ENCODE measurements at regions not wholly inside any gene's neighbourhood (a gene's known extent, or its start where the extent isn't known, plus 50 kb on each side); places are given as distances from the start of the nearest gene placed in this dataset.

- Histone ChIP-seq H3K27me3 (ENCODE audit: insufficient read depth, poor library complexity, severe bottlenecking) (peaks cover 4% of the 10 kb centered on the region), H3K36me3 (ENCODE audit: low read depth) (no peaks in the 10 kb centered on the region), H3K27ac (ENCODE audit: poor library complexity, severe bottlenecking) (no peak overlapping the region), H3K4me1 (ENCODE audit: insufficient read depth, poor library complexity, severe bottlenecking) (no peaks in the 10 kb centered on the region), H3K9me3 (ENCODE audit: severe bottlenecking) (no peaks in the 10 kb centered on the region), H3K4me3 (ENCODE audit: severe bottlenecking) (no peak overlapping the region)
- peak; percentile 67 for ATAC-seq (ENCODE audit: low read depth)
- DNase-seq (ENCODE audit: low spot score): no peak
- TF ChIP-seq, protein P1, sequence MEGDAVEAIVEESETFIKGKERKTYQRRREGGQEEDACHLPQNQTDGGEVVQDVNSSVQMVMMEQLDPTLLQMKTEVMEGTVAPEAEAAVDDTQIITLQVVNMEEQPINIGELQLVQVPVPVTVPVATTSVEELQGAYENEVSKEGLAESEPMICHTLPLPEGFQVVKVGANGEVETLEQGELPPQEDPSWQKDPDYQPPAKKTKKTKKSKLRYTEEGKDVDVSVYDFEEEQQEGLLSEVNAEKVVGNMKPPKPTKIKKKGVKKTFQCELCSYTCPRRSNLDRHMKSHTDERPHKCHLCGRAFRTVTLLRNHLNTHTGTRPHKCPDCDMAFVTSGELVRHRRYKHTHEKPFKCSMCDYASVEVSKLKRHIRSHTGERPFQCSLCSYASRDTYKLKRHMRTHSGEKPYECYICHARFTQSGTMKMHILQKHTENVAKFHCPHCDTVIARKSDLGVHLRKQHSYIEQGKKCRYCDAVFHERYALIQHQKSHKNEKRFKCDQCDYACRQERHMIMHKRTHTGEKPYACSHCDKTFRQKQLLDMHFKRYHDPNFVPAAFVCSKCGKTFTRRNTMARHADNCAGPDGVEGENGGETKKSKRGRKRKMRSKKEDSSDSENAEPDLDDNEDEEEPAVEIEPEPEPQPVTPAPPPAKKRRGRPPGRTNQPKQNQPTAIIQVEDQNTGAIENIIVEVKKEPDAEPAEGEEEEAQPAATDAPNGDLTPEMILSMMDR (IDR thresholded peaks at IDR 0.05; ENCODE audit: poor library complexity, severe bottlenecking): peak; percentile 79
Measured at GRCh38 chr2:129849559-129850160, 129.8 kb upstream of the RAB6C start.

GRCh38 chr2:129857200-129857599 lies 122.3 kb upstream of the RAB6C start:
- no peaks in the 10 kb centered on the region for H3K4me1 ChIP-seq (ENCODE audit: insufficient read depth, poor library complexity, severe bottlenecking)
- ATAC-seq (ENCODE audit: low read depth): 0 out of 3 replicates have a peak, but pooled peaks have one; percentile 23
- H3K27ac ChIP-seq (ENCODE audit: poor library complexity, severe bottlenecking): no peak overlapping the region
- no peaks in the 10 kb centered on the region for H3K36me3 ChIP-seq (ENCODE audit: low read depth)
- H3K4me3 ChIP-seq (ENCODE audit: severe bottlenecking): no peak overlapping the region
- H3K27me3 ChIP-seq (ENCODE audit: insufficient read depth, poor library complexity, severe bottlenecking): no peaks in the 10 kb centered on the region
- no peaks in the 10 kb centered on the region for H3K9me3 ChIP-seq (ENCODE audit: severe bottlenecking)
- TF ChIP-seq, protein P1 (IDR thresholded peaks at IDR 0.05; ENCODE audit: poor library complexity, severe bottlenecking): no peak
- DNase-seq (ENCODE audit: low spot score): no peak

GRCh38 chr2:129859175-129859574 lies 120.3 kb upstream of the RAB6C start:
- no peaks in the 10 kb centered on the region for H3K4me1 ChIP-seq (ENCODE audit: insufficient read depth, poor library complexity, severe bottlenecking)
- no peak for ATAC-seq (ENCODE audit: low read depth)
- no peak for DNase-seq (ENCODE audit: low spot score)
- H3K27ac ChIP-seq (ENCODE audit: poor library complexity, severe bottlenecking): no peak overlapping the region
- H3K9me3 ChIP-seq (ENCODE audit: severe bottlenecking): no peaks in the 10 kb centered on the region
- no peak overlapping the region for H3K4me3 ChIP-seq (ENCODE audit: severe bottlenecking)
- no peaks in the 10 kb centered on the region for H3K36me3 ChIP-seq (ENCODE audit: low read depth)
- TF ChIP-seq, protein P1 (IDR thresholded peaks at IDR 0.05; ENCODE audit: poor library complexity, severe bottlenecking): no peak
- no peaks in the 10 kb centered on the region for H3K27me3 ChIP-seq (ENCODE audit: insufficient read depth, poor library complexity, severe bottlenecking)

GRCh38 chr2:129860088-129860487 lies 119.4 kb upstream of the RAB6C start:
- TF ChIP-seq, protein P1 (IDR thresholded peaks at IDR 0.05; ENCODE audit: poor library complexity, severe bottlenecking): no peak
- ATAC-seq (ENCODE audit: low read depth): no peak
- Histone ChIP-seq H3K36me3 (ENCODE audit: low read depth) (no peaks in the 10 kb centered on the region), H3K27ac (ENCODE audit: poor library complexity, severe bottlenecking) (no peak overlapping the region), H3K4me1 (ENCODE audit: insufficient read depth, poor library complexity, severe bottlenecking) (no peaks in the 10 kb centered on the region), H3K27me3 (ENCODE audit: insufficient read depth, poor library complexity, severe bottlenecking) (no peaks in the 10 kb centered on the region), H3K4me3 (ENCODE audit: severe bottlenecking) (no peak overlapping the region), H3K9me3 (ENCODE audit: severe bottlenecking) (no peaks in the 10 kb centered on the region)
- DNase-seq (ENCODE audit: low spot score): no peak

- DNase-seq (ENCODE audit: low spot score) (no peak), ATAC-seq (ENCODE audit: low read depth) (no peak)
- Histone ChIP-seq H3K27me3 (ENCODE audit: insufficient read depth, poor library complexity, severe bottlenecking) (no peaks in the 10 kb centered on the region), H3K27ac (ENCODE audit: poor library complexity, severe bottlenecking) (no peak overlapping the region), H3K4me3 (ENCODE audit: severe bottlenecking) (no peak overlapping the region), H3K36me3 (ENCODE audit: low read depth) (no peaks in the 10 kb centered on the region), H3K4me1 (ENCODE audit: insufficient read depth, poor library complexity, severe bottlenecking) (no peaks in the 10 kb centered on the region), H3K9me3 (ENCODE audit: severe bottlenecking) (no peaks in the 10 kb centered on the region)
- TF ChIP-seq, protein P1 (IDR thresholded peaks at IDR 0.05; ENCODE audit: poor library complexity, severe bottlenecking): no peak
Measured at GRCh38 chr2:129861666-129862288, 117.7 kb upstream of the RAB6C start.
